Trophoblast cell (in vitro differentiated cells and primary cell): ENCODE measurements at regions not wholly inside any gene's neighbourhood (a gene's known extent, or its start where the extent isn't known, plus 50 kb on each side); places are given as distances from the start of the nearest gene placed in this dataset.

Source experiments
- DNase-seq, 2 donors: peaks; one replicate each; pipeline ENCODE4 v3.0.0-alpha.2; 2016
- H2AFZ ChIP-seq: 2 replicates; pipeline ENCODE4 v1.6.1; 2013; ENCODE audit warnings: low read length, moderate library complexity, mild to moderate bottlenecking; ENCODE audit not compliant: insufficient read depth, poor library complexity
- H2AK5ac ChIP-seq: 2 replicates; pipeline ENCODE4 v1.6.1; 2013; ENCODE audit warnings: mild to moderate bottlenecking, low read length
- H2BK120ac ChIP-seq: 2 replicates; pipeline ENCODE4 v1.6.1; 2013; ENCODE audit warnings: low read length, mild to moderate bottlenecking, moderate library complexity; ENCODE audit not compliant: insufficient read depth, poor library complexity
- H2BK12ac ChIP-seq: 2 replicates; pipeline ENCODE4 v1.6.1; 2013; ENCODE audit warnings: mild to moderate bottlenecking, low read length, moderate library complexity
- H2BK5ac ChIP-seq: 2 replicates; pipeline ENCODE4 v1.6.1; 2013; ENCODE audit warnings: low read length, low read depth, moderate library complexity, mild to moderate bottlenecking; ENCODE audit not compliant: poor library complexity
- H3K14ac ChIP-seq: 2 replicates; pipeline ENCODE4 v1.6.1; 2013; ENCODE audit warnings: mild to moderate bottlenecking, low read length
- H3K18ac ChIP-seq: 2 replicates; pipeline ENCODE4 v1.6.1; 2013; ENCODE audit warnings: mild to moderate bottlenecking, low read length
- H3K23ac ChIP-seq: 2 replicates; pipeline ENCODE4 v1.6.1; 2013; ENCODE audit warnings: low read length
- H3K27ac ChIP-seq: 2 replicates; pipeline ENCODE4 v1.5.1; 2013; ENCODE audit warnings: low read depth, mild to moderate bottlenecking, inconsistent platforms, low read length, moderate library complexity
- H3K27me3 ChIP-seq: 2 replicates; pipeline ENCODE4 v1.6.1; 2013; ENCODE audit warnings: inconsistent platforms, mild to moderate bottlenecking, low read length, moderate library complexity; ENCODE audit not compliant: insufficient read depth
- H3K36me3 ChIP-seq, 2 experiments: 1 replicate in 1 of 2; 2 replicates in 1 of 2; pipeline ENCODE4 v1.6.1; 2013; ENCODE audit warnings: low read length in 2 of 2, mild to moderate bottlenecking in 2 of 2, moderate library complexity in 1 of 2; ENCODE audit not compliant: insufficient read depth in 2 of 2, control insufficient read depth in 1 of 2
- H3K4ac ChIP-seq: 2 replicates; pipeline ENCODE4 v1.6.1; 2013; ENCODE audit warnings: low read depth, mild to moderate bottlenecking, low read length, moderate library complexity
- H3K4me1 ChIP-seq, 2 experiments: 1 replicate in 1 of 2; 2 replicates in 1 of 2; pipeline ENCODE4 v1.6.1; 2013; ENCODE audit warnings: low read length in 2 of 2, mild to moderate bottlenecking in 2 of 2, moderate library complexity in 1 of 2; ENCODE audit not compliant: insufficient read depth in 2 of 2, control insufficient read depth in 1 of 2
- H3K4me2 ChIP-seq: 2 replicates; pipeline ENCODE4 v1.6.1; 2013; ENCODE audit warnings: inconsistent platforms, mild to moderate bottlenecking, low read length, moderate library complexity
- H3K4me3 ChIP-seq: 2 replicates; pipeline ENCODE4 v1.5.1; 2013; ENCODE audit warnings: mild to moderate bottlenecking, low read depth, low read length, inconsistent platforms
- H3K79me1 ChIP-seq: one replicate; pipeline ENCODE4 v1.6.1; 2013; ENCODE audit warnings: low read length
- H3K79me2 ChIP-seq: 2 replicates; pipeline ENCODE4 v1.6.1; 2013; ENCODE audit warnings: low read length, mild to moderate bottlenecking; ENCODE audit not compliant: control insufficient read depth, insufficient read depth, poor library complexity
- H3K9ac ChIP-seq: 2 replicates; pipeline ENCODE4 v1.6.1; 2013; ENCODE audit warnings: mild to moderate bottlenecking, low read length
- H3K9me3 ChIP-seq: 2 replicates; pipeline ENCODE4 v1.6.1; 2013; ENCODE audit warnings: low read depth, mild to moderate bottlenecking, control low read depth, inconsistent platforms, low read length; ENCODE audit not compliant: insufficient read depth
- H4K12ac ChIP-seq: 2 replicates; pipeline ENCODE4 v1.6.1; 2013; ENCODE audit warnings: low read depth, mild to moderate bottlenecking, low read length, moderate library complexity
- H4K8ac ChIP-seq: 2 replicates; pipeline ENCODE4 v1.6.1; 2013; ENCODE audit warnings: low read depth, mild to moderate bottlenecking, low read length, moderate library complexity
- H4K91ac ChIP-seq: one replicate; pipeline ENCODE4 v1.6.1; 2013; ENCODE audit warnings: low read depth, mild to moderate bottlenecking, low read length, moderate library complexity
- WGBS: extraction: QIAGEN DNeasy Blood & Tissue Kit; methylation state at CpG from one replicate; pipeline ENCODE4 v1.1.7; 2013; ENCODE audit warnings: missing lambda C conversion rate; ENCODE audit not compliant: insufficient read length, insufficient coverage; ENCODE audit errors: extremely low coverage; 5-methylcytosine and 5-hydroxymethylcytosine counted together

- no peak overlapping the region for H4K12ac ChIP-seq
- H3K27me3 ChIP-seq = no peaks in the 10 kb centered on the region
- H2AK5ac ChIP-seq = no peak overlapping the region
- H3K9ac ChIP-seq = no peak overlapping the region
- H2BK5ac ChIP-seq = no peak overlapping the region
- H3K4ac ChIP-seq = no peak overlapping the region
- H2BK120ac ChIP-seq = no peak overlapping the region
- peaks cover 1% of the 10 kb centered on the region for H3K9me3 ChIP-seq
- no peak overlapping the region for H3K4me3 ChIP-seq
- no peaks in the 10 kb centered on the region for H3K4me1 ChIP-seq
- no peak overlapping the region for H4K8ac ChIP-seq
- WGBS = no CpG with 5 or more reads among the region's 16 CpGs
- no peak overlapping the region for H3K23ac ChIP-seq
- H2AFZ ChIP-seq = no peak overlapping the region
- H3K27ac ChIP-seq = no peak overlapping the region
- no peaks in the 10 kb centered on the region for H3K79me1 ChIP-seq
- H3K14ac ChIP-seq = no peak overlapping the region
- H4K91ac ChIP-seq = no peak overlapping the region
- H3K4me2 ChIP-seq = no peak overlapping the region
- no peak overlapping the region for H3K18ac ChIP-seq
- DNase-seq = peak in 1 of 2 donors; percentile 5
- H3K36me3 ChIP-seq = no peaks in the 10 kb centered on the region
- H3K79me2 ChIP-seq = no peaks in the 10 kb centered on the region
- no peak overlapping the region for H2BK12ac ChIP-seq
Observed at GRCh38 chr5:25649628-25650265, 1005.0 kb upstream of the CDH10 start.

- Histone ChIP-seq H2AK5ac (no peak overlapping the region), H4K8ac (no peak overlapping the region), H3K27ac (no peak overlapping the region), H3K79me1 (no peaks in the 10 kb centered on the region), H4K91ac (no peak overlapping the region), H3K4me1 (no peaks in the 10 kb centered on the region), H3K79me2 (no peaks in the 10 kb centered on the region), H3K4me2 (no peak overlapping the region), H3K27me3 (no peaks in the 10 kb centered on the region), H3K36me3 (no peaks in the 10 kb centered on the region), H3K23ac (no peak overlapping the region), H4K12ac (no peak overlapping the region), H3K9me3 (peaks cover 1% of the 10 kb centered on the region), H2BK120ac (no peak overlapping the region), H3K4ac (no peak overlapping the region), H3K14ac (no peak overlapping the region), H3K9ac (no peak overlapping the region), H3K18ac (no peak overlapping the region), H3K4me3 (no peak overlapping the region), H2BK5ac (no peak overlapping the region), H2AFZ (no peak overlapping the region), H2BK12ac (no peak overlapping the region)
- WGBS = no CpG with 5 or more reads among the region's 3 CpGs
- no peak for DNase-seq
Observed at GRCh38 chr5:25646421-25647341, 1001.9 kb upstream of the CDH10 start.

GRCh38 chr5:25641124-25641523, 996.3 kb upstream of the CDH10 start:
- H2AFZ ChIP-seq = no peak overlapping the region
- H4K8ac ChIP-seq = no peak overlapping the region
- H3K4me3 ChIP-seq = no peak overlapping the region
- no peak overlapping the region for H3K27ac ChIP-seq
- no peak overlapping the region for H3K4ac ChIP-seq
- H3K79me1 ChIP-seq = no peaks in the 10 kb centered on the region
- H4K91ac ChIP-seq = no peak overlapping the region
- H3K79me2 ChIP-seq = no peaks in the 10 kb centered on the region
- H2BK12ac ChIP-seq = no peak overlapping the region
- no peak overlapping the region for H3K14ac ChIP-seq
- no peak overlapping the region for H2BK120ac ChIP-seq
- no peak overlapping the region for H3K9ac ChIP-seq
- no peak overlapping the region for H2BK5ac ChIP-seq
- no peak overlapping the region for H2AK5ac ChIP-seq
- no peaks in the 10 kb centered on the region for H3K9me3 ChIP-seq
- H3K18ac ChIP-seq = no peak overlapping the region
- no peak overlapping the region for H3K23ac ChIP-seq
- no CpG with 5 or more reads among the region's 2 CpGs for WGBS
- H3K4me2 ChIP-seq = no peak overlapping the region
- no peak for DNase-seq
- H4K12ac ChIP-seq = no peak overlapping the region
- no peaks in the 10 kb centered on the region for H3K27me3 ChIP-seq
- H3K36me3 ChIP-seq = no peaks in the 10 kb centered on the region
- H3K4me1 ChIP-seq = no peaks in the 10 kb centered on the region

- DNase-seq = no peak
- no peak overlapping the region for H3K18ac ChIP-seq
- H3K27ac ChIP-seq = no peak overlapping the region
- no peak overlapping the region for H3K14ac ChIP-seq
- no peak overlapping the region for H4K8ac ChIP-seq
- no peak overlapping the region for H2AFZ ChIP-seq
- H3K4me2 ChIP-seq = no peak overlapping the region
- no peak overlapping the region for H2BK12ac ChIP-seq
- H3K9me3 ChIP-seq = peaks cover 6% of the 10 kb centered on the region
- no peak overlapping the region for H3K9ac ChIP-seq
- H2BK120ac ChIP-seq = no peak overlapping the region
- H2AK5ac ChIP-seq = no peak overlapping the region
- no peaks in the 10 kb centered on the region for H3K79me2 ChIP-seq
- H2BK5ac ChIP-seq = no peak overlapping the region
- no peak overlapping the region for H3K4ac ChIP-seq
- H3K27me3 ChIP-seq = no peaks in the 10 kb centered on the region
- no peaks in the 10 kb centered on the region for H3K4me1 ChIP-seq
- H3K79me1 ChIP-seq = no peaks in the 10 kb centered on the region
- H3K36me3 ChIP-seq = no peaks in the 10 kb centered on the region
- H3K23ac ChIP-seq = no peak overlapping the region
- H4K12ac ChIP-seq = no peak overlapping the region
- no peak overlapping the region for H3K4me3 ChIP-seq
- H4K91ac ChIP-seq = no peak overlapping the region
Observed at GRCh38 chr5:25619273-25619672, 974.5 kb upstream of the CDH10 start.
